CD4-positive, alpha-beta T cell treated with Interleukin-1 beta for 1 hour (primary cell): ENCODE measurements at regions not wholly inside any gene's neighbourhood (a gene's known extent, or its start where the extent isn't known, plus 50 kb on each side); places are given as distances from the start of the nearest gene placed in this dataset.

ENCODE experiments used
- DNase-seq, 2 donors: peaks; one replicate each; pipeline ENCODE4 v3.0.0-alpha.2; 2020 to 2022

DNA sequence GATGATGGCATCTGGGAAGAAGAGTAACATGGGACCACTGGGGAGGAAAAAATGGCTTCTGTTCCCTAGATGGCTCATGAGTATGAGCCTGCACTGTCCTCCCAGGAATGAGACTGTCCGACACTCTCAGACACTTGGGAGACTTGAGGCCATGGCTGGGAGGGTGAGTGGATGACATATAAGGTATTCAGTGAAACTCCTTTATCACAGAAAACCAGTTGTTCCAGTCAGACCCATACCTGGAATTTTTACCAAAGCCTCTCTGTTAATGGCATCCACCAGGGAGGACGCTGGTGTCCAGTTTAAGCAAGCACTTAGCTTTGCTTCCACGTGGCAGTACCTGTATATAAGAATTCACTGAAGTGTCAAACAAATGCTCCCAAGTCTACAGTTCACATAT lies 116.7 kb upstream of the C10orf90 start:
- DNase-seq: no peak

- DNase-seq: no peak
Measured at GRCh38 chr10:126795318-126795717, 109.9 kb upstream of the DOCK1 start.

GRCh38 chr10:126798649-126799048 lies 106.6 kb upstream of the DOCK1 start:
- DNase-seq: no peak

- no peak for DNase-seq
Measured at GRCh38 chr10:126803394-126803793, 101.8 kb upstream of the DOCK1 start.

DNA sequence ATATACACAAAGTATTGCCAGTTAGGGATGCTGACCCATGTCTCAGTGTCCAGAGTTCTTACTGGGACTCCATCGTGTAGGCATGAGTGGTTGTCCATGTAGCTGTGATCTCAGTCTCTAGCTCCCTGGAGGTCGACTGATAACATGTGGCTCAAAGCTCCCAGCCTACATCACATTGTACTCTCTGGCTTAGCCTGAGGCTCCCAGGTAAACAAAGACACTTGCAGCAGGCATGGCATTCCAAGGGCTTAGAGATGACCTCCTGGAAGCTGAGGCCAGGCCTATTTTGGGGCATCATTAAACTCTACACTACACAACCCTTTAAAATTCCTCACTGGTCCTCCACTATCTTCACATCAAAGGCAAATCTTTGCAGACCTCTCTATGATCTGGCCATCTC lies 100.8 kb upstream of the DOCK1 start:
- DNase-seq: no peak

DNA sequence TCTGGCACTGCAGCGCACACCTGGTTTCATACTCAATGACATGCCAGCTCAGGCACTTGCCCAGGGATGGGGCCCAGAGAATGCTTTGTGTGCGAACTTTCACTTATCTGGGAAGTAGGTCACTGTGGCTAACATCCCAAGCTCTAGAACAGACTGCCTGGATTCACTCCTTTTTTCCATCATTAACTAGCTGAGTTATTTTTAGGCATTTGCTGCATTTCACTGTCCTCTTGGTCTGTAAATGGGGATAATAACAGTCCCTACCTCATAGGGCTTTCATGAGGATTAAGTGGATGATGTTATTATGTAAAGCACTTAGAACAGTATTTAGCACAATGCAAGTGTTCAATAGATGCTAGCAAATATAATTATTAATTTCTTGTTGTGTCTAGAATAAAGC lies 98.7 kb upstream of the DOCK1 start:
- no peak for DNase-seq

- DNase-seq: no peak
Measured at GRCh38 chr10:126806991-126807702, 98.1 kb upstream of the DOCK1 start.

DNA sequence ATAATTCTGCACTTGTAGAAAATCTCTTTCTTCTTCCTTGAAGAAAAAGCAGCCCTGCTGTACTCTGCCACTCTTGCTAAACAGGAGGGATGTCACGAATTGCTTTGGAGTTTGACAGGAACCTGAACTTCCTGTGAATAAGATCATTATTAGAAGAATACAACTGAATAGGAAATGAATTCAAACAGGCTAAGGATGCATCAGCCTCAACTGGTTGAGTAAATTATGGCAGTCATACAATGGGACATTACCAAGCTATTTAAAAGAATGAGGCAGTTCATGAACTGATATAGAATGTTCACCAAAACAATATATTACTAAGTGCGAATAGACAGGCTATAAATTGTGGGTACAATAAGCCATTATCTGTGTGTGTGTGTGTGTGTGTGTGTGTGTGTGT lies 97.1 kb upstream of the DOCK1 start:
- DNase-seq: no peak

- DNase-seq: no peak
Measured at GRCh38 chr10:126813432-126813831, 91.8 kb upstream of the DOCK1 start.

GRCh38 chr10:126833542-126833941 lies 71.7 kb upstream of the DOCK1 start:
- no peak for DNase-seq

- no peak for DNase-seq
Measured at GRCh38 chr10:126836009-126836408, 69.2 kb upstream of the DOCK1 start.

DNA sequence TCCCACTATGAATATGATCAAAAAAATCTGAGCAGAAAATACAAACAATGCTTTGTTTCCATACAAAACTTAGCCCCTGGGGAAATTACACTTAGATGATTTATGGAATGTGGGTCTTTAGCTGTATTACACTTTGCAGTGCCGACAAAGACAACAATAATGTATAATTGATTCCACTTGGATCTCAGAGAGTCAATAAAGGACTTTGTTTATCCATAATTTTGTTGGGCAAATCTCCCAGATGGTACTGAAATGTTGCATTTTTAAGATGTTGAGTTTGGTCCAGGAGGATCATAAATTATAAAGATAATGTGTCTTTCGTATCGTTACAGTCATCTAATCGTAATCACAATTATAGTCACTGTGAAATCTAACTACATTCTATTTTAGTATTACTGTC lies 66.9 kb upstream of the DOCK1 start:
- no peak for DNase-seq

DNA sequence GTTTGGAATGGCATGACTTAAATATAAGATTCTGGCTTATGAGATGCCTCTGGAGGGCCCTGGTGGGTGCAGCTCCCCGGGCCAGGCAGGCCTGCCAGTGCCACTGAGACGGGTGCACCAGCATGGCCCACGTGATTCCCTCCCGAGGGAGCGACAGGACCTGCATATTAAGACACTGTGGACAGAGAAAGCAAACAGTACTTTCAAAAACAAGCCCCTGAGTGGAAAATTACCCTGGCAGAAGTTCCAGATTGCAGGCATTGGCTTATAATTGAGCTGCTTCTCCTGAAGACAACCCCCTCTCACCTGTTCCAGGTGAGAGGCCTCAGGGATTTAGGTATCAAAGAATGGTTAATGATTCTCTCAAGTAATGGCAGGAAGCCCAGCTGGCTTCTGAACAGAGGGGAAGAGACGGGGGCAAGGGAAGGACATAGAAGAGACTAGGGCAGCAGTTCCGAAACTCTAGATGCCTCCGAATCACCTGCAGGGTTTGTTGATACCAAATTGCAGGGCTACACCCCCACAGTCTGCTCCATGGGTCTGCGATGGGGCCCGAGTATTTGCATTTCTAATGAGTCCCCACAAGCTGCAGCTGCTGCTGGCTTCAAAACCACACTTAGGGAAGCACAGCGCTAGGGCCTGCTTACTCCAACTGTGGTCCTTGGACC lies 66.0 kb upstream of the DOCK1 start:
- no peak for DNase-seq

DNA sequence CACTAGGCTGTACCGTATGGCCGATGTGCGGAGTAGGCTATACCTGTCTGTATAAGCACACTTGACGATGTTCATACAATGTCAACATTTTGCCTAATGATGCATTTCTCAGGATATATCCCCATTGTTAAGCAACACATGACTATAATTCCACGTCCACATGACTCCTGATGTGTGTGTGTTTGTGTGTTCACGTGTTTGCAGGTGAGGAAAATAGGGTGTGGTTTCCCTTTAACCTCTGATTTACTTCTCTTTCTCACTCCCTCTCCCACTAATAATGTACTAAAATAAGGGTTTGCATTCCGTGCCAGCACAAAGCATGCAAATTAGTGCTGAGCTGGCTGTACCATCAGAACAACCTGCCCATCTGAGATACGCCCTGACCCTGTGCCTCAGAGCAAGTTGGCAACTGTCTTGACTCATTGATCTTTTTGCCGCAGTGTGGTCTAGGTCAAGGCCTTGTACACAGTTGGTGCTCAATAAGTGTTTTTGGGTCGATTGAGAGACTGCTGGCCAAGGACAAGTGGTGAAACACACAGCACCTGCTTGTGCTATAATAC lies 64.6 kb upstream of the DOCK1 start:
- DNase-seq: no peak

DNA sequence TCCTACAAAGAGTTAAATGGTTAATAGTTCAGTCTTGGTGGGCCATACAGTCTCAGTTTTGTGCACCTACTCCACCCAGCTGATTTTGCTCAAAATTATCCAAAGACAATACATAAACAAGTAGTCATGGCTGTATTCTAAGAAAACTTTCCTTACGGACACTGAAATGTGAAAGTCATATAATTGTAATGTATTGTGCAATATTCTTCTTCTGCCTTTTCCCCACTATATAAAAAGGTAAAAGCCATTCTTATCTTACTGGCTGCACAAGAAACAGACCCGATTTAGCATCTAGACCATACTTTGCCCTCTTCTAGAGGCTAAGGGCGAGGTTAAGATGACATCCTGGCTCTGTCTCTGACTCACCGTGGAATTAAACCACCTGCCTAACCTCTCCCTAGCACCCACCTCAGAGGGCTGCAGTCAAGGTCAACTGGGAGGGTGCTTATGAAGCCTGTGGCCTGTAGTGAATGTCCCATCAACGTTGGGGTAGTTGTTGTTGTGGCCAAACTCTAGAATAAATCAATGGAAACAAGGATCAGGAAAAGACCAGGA lies 63.8 kb upstream of the DOCK1 start:
- DNase-seq: no peak

GRCh38 chr10:126842356-126842755 lies 62.9 kb upstream of the DOCK1 start:
- no peak for DNase-seq

- DNase-seq: no peak
Measured at GRCh38 chr10:126842836-126843235, 62.4 kb upstream of the DOCK1 start.

DNA sequence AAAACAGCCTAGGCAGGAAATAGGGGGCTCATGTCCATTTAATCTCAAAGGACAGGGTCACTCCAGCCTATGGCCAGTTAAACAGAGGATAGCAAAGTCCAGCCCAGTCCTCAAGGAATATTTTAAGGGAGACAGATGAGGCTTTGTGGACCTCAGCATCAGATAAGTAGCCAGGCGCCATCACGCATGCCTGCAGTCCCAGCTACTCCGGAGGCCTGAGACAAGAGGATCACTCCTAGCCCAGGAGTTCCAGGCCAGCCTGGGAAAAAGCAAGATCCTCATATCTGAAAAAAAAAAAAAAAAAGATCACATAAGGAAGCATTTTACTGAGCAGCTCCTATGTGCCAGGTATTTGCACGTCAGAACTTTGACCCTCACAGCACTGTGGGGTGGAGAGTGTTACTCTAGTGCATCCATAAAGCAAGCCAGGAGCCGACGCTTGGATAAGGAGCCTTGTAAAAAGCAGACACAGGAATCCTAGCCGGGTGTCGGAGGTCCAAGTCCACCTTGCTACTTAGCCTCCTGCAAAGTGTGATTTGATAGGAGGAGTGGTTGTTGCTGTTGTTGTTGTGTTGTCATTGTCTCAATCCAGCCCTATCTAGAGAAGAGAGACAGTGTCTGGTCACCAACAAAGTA lies 61.8 kb upstream of the DOCK1 start:
- no peak for DNase-seq

DNA sequence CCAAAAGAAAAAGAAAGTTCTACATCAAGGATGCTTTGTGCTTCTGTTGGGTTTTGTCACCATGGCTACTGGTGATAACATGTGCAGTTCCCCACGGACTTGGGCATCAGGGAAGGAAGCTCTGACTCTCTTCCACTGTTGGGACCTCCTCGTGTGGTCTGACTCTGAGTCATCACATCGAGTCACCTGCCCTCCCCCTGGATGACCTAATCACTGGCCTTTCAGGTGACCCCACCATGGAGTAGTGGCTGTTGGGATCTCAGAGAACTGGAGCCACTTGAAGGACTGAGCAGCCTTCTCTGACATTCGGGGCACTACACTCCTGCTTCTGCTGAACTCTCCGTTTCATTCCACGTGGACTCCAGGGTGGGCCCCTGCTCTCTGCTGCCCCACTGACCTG lies 60.8 kb upstream of the DOCK1 start:
- DNase-seq: no peak

DNA sequence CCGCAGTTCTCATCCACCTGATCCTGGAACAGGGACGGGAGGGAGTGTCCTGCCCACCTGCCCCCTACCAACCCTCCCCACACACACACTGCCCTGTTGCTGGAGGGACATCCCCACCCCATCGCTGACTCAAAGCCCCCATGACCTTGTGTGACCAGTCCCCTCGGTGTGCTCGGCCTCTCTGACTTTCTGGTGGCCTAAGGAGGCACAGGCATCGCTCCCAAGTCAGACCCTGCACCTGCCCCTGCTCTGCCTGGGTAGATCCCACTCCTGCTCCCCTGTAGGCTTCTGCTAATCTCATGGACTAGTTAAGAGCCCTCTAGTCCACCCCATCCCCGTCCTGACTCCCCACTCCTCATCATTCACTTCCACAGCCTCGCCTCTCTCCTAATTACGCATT lies 58.8 kb upstream of the DOCK1 start:
- no peak for DNase-seq

- no peak for DNase-seq
Measured at GRCh38 chr10:126846959-126847358, 58.3 kb upstream of the DOCK1 start.

- DNase-seq: no peak
Measured at GRCh38 chr10:126847666-126848065, 57.6 kb upstream of the DOCK1 start.

DNA sequence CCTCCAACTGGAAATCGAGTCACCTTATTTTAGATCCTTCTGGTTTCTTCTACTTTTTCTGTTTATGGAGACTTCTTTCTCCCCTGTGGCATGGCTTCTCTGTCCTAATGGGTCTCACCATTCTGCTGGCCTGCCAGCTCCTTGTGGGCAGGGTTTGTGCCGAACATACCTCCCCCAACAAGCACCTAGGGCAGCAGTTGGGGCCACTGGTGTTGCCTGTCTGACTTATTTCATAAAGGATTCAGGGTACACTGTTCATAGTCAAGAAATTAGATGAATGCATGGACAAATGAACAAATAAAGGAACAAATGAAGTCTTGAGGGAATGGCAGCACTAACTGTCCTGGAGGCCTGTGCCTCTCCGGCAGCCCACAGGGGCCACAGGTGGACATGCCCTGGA lies 55.6 kb upstream of the DOCK1 start:
- no peak for DNase-seq
